ENCODE measurements at regions not wholly inside any gene's neighbourhood (a gene's known extent, or its start where the extent isn't known, plus 50 kb on each side); places are given as distances from the start of the nearest gene placed in this dataset.

GRCh38 chr11:112877581-112877980 lies 83.6 kb upstream of the NCAM1 start:
- TF ChIP-seq, protein P1, sequence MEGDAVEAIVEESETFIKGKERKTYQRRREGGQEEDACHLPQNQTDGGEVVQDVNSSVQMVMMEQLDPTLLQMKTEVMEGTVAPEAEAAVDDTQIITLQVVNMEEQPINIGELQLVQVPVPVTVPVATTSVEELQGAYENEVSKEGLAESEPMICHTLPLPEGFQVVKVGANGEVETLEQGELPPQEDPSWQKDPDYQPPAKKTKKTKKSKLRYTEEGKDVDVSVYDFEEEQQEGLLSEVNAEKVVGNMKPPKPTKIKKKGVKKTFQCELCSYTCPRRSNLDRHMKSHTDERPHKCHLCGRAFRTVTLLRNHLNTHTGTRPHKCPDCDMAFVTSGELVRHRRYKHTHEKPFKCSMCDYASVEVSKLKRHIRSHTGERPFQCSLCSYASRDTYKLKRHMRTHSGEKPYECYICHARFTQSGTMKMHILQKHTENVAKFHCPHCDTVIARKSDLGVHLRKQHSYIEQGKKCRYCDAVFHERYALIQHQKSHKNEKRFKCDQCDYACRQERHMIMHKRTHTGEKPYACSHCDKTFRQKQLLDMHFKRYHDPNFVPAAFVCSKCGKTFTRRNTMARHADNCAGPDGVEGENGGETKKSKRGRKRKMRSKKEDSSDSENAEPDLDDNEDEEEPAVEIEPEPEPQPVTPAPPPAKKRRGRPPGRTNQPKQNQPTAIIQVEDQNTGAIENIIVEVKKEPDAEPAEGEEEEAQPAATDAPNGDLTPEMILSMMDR (IDR thresholded peaks at IDR 0.05), result no peak
- no peak for TF ChIP-seq POLR2A (IDR thresholded peaks at IDR 0.05)
